ENCODE measurements at regions not wholly inside any gene's neighbourhood (a gene's known extent, or its start where the extent isn't known, plus 50 kb on each side); places are given as distances from the start of the nearest gene placed in this dataset.
"Not testable (repeated sequence)": the region's sequence is repeated elsewhere in the genome, so short reads cannot be mapped to it uniquely, and the experiment has no call there.

DNA sequence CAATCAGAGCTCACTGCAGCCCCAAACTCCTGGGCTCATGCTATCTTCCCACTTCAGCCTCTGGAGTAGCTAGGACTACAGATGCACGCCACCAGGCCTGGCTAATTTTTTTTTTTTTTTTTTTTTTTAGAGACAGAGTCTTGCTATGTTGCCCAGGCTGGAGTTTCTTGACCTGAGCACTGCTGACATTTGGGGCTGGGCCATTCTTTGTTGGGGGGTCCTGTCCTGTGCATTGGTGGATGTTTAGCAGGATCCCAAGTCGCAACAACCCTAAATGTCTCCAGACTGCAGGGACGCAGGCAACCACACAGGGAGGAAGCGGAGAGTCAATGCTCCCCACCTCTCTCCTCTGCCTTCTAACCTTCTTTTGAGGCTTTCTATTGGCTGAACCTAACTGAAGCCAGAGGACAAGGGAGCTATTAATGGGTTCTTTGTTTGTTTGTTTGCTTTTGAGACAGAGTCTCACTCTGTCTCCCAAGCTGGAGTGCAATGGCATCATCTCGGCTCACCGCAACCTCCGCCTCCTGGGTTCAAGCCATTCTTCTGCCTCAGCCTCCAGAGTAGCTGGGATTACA, 58.3 kb upstream of the ADGRE5 start:
- TF ChIP-seq, protein P1, sequence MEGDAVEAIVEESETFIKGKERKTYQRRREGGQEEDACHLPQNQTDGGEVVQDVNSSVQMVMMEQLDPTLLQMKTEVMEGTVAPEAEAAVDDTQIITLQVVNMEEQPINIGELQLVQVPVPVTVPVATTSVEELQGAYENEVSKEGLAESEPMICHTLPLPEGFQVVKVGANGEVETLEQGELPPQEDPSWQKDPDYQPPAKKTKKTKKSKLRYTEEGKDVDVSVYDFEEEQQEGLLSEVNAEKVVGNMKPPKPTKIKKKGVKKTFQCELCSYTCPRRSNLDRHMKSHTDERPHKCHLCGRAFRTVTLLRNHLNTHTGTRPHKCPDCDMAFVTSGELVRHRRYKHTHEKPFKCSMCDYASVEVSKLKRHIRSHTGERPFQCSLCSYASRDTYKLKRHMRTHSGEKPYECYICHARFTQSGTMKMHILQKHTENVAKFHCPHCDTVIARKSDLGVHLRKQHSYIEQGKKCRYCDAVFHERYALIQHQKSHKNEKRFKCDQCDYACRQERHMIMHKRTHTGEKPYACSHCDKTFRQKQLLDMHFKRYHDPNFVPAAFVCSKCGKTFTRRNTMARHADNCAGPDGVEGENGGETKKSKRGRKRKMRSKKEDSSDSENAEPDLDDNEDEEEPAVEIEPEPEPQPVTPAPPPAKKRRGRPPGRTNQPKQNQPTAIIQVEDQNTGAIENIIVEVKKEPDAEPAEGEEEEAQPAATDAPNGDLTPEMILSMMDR (conservative IDR thresholded peaks at IDR 0.05; ENCODE audit: low read length) = no peak
- TF ChIP-seq EZH2phosphoT487 (IDR thresholded peaks at IDR 0.05; ENCODE audit: borderline replicate concordance) = no peak
- H3K27me3 ChIP-seq (ENCODE audit: insufficient read depth, low read length, poor library complexity, severe bottlenecking) = no peaks in the 10 kb centered on the region
- H3K4me3 ChIP-seq (ENCODE audit: low read length, poor library complexity, severe bottlenecking) = no peak overlapping the region
- no peaks in the 10 kb centered on the region for H3K4me1 ChIP-seq (ENCODE audit: insufficient read depth, low read length, poor library complexity, severe bottlenecking)
- H3K36me3 ChIP-seq (ENCODE audit: insufficient read depth, low read length) = no peaks in the 10 kb centered on the region
- no peaks in the 10 kb centered on the region for H3K9me2 ChIP-seq (replicated peaks; ENCODE audit: low read depth, low read length)
- H3K9ac ChIP-seq (ENCODE audit: low read depth, low read length, poor library complexity, severe bottlenecking) = no peak overlapping the region
- no peaks in the 10 kb centered on the region for H3F3A ChIP-seq (ENCODE audit: low read depth)
- H3K79me2 ChIP-seq (ENCODE audit: insufficient read depth, low read length) = no peaks in the 10 kb centered on the region
- no peak overlapping the region for H2AFZ ChIP-seq (ENCODE audit: low read length)
- no peaks in the 10 kb centered on the region for H3K9me3 ChIP-seq (ENCODE audit: insufficient read depth, low read depth, low read length)
- no peak overlapping the region for H3K4me2 ChIP-seq (ENCODE audit: low read depth, low read length, poor library complexity, severe bottlenecking)
- no peaks in the 10 kb centered on the region for H4K20me1 ChIP-seq (ENCODE audit: insufficient read depth, low read length, poor library complexity, severe bottlenecking)

DNA sequence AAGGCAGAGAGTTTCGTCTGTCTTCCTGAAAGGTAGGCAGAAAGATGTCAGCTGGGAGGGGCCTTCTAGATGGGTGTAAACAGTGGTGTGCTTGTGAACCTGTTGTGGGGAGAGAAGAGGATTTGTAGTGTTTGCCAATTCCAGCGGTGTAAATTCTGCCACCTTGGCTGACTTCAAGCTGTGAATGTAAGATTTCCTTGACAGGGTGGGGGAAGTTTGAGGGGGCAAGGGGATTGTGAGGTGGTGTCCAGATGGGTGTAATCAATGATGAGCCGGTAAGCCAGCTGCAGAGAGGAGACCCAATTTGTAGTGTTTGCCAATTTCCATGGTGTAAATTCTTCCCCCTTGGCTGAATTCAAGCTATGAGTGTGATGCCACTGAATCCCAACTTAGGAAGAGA, 61.0 kb upstream of the ADGRE5 start:
- no peak for TF ChIP-seq EZH2phosphoT487 (IDR thresholded peaks at IDR 0.05; ENCODE audit: borderline replicate concordance)
- TF ChIP-seq, protein P1 (conservative IDR thresholded peaks at IDR 0.05; ENCODE audit: low read length) = no peak
- Histone ChIP-seq H3F3A (ENCODE audit: low read depth) (no peaks in the 10 kb centered on the region), H3K4me1 (ENCODE audit: insufficient read depth, low read length, poor library complexity, severe bottlenecking) (no peaks in the 10 kb centered on the region), H3K4me2 (ENCODE audit: low read depth, low read length, poor library complexity, severe bottlenecking) (no peak overlapping the region), H3K9me2 (replicated peaks; ENCODE audit: low read depth, low read length) (no peaks in the 10 kb centered on the region), H3K4me3 (ENCODE audit: low read length, poor library complexity, severe bottlenecking) (no peak overlapping the region), H2AFZ (ENCODE audit: low read length) (no peak overlapping the region), H3K9me3 (ENCODE audit: insufficient read depth, low read depth, low read length) (no peaks in the 10 kb centered on the region), H3K27me3 (ENCODE audit: insufficient read depth, low read length, poor library complexity, severe bottlenecking) (no peaks in the 10 kb centered on the region), H3K79me2 (ENCODE audit: insufficient read depth, low read length) (no peaks in the 10 kb centered on the region), H3K9ac (ENCODE audit: low read depth, low read length, poor library complexity, severe bottlenecking) (no peak overlapping the region), H4K20me1 (ENCODE audit: insufficient read depth, low read length, poor library complexity, severe bottlenecking) (no peaks in the 10 kb centered on the region), H3K36me3 (ENCODE audit: insufficient read depth, low read length) (no peaks in the 10 kb centered on the region)

DNA sequence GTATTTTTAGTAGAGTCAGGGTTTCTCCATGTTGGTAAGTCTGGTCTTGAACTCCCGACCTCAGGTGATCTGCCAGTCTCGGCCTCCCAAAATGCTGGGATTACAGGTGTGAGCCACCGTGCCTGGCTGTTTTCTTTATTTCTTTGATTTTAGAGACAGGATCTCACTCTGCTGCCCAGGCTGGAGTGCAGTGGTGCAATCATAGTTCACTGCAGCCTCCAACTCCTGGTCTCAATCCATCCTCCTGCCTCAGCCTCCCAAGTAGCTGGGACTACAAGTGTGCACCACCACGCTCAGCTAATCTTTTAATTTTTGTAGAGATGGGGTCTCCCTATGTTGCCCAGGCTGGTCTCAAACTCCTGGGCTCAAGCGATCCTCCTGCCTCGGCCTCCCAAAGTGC, 61.5 kb upstream of the ADGRE5 start:
- not testable (repeated sequence) for H3K9me3 ChIP-seq (ENCODE audit: insufficient read depth, low read depth, low read length); H3K36me3 ChIP-seq (ENCODE audit: insufficient read depth, low read length); H3K9me2 ChIP-seq (replicated peaks; ENCODE audit: low read depth, low read length); H3K4me1 ChIP-seq (ENCODE audit: insufficient read depth, low read length, poor library complexity, severe bottlenecking); H4K20me1 ChIP-seq (ENCODE audit: insufficient read depth, low read length, poor library complexity, severe bottlenecking); H3K27me3 ChIP-seq (ENCODE audit: insufficient read depth, low read length, poor library complexity, severe bottlenecking); H3F3A ChIP-seq (ENCODE audit: low read depth); H2AFZ ChIP-seq (ENCODE audit: low read length); H3K4me2 ChIP-seq (ENCODE audit: low read depth, low read length, poor library complexity, severe bottlenecking); H3K79me2 ChIP-seq (ENCODE audit: insufficient read depth, low read length); H3K4me3 ChIP-seq (ENCODE audit: low read length, poor library complexity, severe bottlenecking); H3K9ac ChIP-seq (ENCODE audit: low read depth, low read length, poor library complexity, severe bottlenecking)

DNA sequence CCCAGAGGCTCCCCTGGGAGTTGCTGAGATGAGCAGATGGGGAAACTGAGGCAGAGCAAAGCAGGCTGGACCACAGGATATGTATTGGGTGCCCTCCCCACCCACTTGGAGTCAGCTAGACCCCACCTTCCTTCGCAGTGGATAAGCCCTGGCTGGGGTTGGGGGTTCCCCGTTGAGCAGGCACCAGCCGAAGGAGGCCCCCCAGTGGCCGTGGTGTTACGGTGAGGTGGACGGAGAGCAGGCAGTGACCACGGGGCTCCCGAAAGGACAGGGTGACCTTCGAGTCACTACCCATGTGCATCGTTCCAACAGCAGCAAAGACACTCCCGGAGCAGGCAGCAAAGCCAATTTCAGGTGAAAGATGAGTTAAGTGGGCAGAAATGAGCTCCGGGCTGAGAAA, 62.4 kb upstream of the ADGRE5 start:
- Histone ChIP-seq H3K27me3 (ENCODE audit: insufficient read depth, low read length, poor library complexity, severe bottlenecking) (no peaks in the 10 kb centered on the region), H3K4me2 (ENCODE audit: low read depth, low read length, poor library complexity, severe bottlenecking) (no peak overlapping the region), H3K4me3 (ENCODE audit: low read length, poor library complexity, severe bottlenecking) (no peak overlapping the region), H4K20me1 (ENCODE audit: insufficient read depth, low read length, poor library complexity, severe bottlenecking) (no peaks in the 10 kb centered on the region), H3K9me3 (ENCODE audit: insufficient read depth, low read depth, low read length) (no peaks in the 10 kb centered on the region), H2AFZ (ENCODE audit: low read length) (no peak overlapping the region), H3K36me3 (ENCODE audit: insufficient read depth, low read length) (no peaks in the 10 kb centered on the region), H3K79me2 (ENCODE audit: insufficient read depth, low read length) (no peaks in the 10 kb centered on the region), H3K9me2 (replicated peaks; ENCODE audit: low read depth, low read length) (no peaks in the 10 kb centered on the region), H3K9ac (ENCODE audit: low read depth, low read length, poor library complexity, severe bottlenecking) (no peak overlapping the region), H3F3A (ENCODE audit: low read depth) (no peaks in the 10 kb centered on the region), H3K4me1 (ENCODE audit: insufficient read depth, low read length, poor library complexity, severe bottlenecking) (no peaks in the 10 kb centered on the region)
- TF ChIP-seq, protein P1 (conservative IDR thresholded peaks at IDR 0.05; ENCODE audit: low read length) = peak; percentile 44
- TF ChIP-seq EZH2phosphoT487 (IDR thresholded peaks at IDR 0.05; ENCODE audit: borderline replicate concordance) = no peak
